Gastroesophageal sphincter (tissue), 3 donors: ENCODE measurements at regions not wholly inside any gene's neighbourhood (a gene's known extent, or its start where the extent isn't known, plus 50 kb on each side); places are given as distances from the start of the nearest gene placed in this dataset.

Source experiments
- EP300 ChIP-seq: sonication (generic); formaldehyde crosslinking; IDR thresholded peaks from one replicate; pipeline ENCODE4 v1.6.1; 2017; ENCODE audit warnings: antibody characterized with exemption, mild to moderate bottlenecking
- POLR2A ChIP-seq, 2 donors: fragments of 450-650 bp; IDR thresholded peaks; one replicate each; pipeline ENCODE4 v1.6.1; 2017; ENCODE audit warnings: antibody characterized with exemption in 2 of 2, mild to moderate bottlenecking in 2 of 2, moderate library complexity in 1 of 2
- POLR2AphosphoS5 ChIP-seq: sonication (generic); formaldehyde crosslinking; IDR thresholded peaks from one replicate; pipeline ENCODE4 v1.6.1; 2017; ENCODE audit warnings: antibody characterized with exemption
- TF ChIP-seq, protein P1 (sequence below), 4 experiments: fragments of 200-600 bp in 2 of 4; fragments of 450-650 bp in 2 of 4; sonication (generic) in 1 of 4; IDR thresholded peaks; one replicate each; pipeline ENCODE4 v1.5.1; 2017 to 2019; ENCODE audit warnings: antibody characterized with exemption in 4 of 4, mild to moderate bottlenecking in 2 of 4, moderate library complexity in 2 of 4

- TF ChIP-seq, protein P1, sequence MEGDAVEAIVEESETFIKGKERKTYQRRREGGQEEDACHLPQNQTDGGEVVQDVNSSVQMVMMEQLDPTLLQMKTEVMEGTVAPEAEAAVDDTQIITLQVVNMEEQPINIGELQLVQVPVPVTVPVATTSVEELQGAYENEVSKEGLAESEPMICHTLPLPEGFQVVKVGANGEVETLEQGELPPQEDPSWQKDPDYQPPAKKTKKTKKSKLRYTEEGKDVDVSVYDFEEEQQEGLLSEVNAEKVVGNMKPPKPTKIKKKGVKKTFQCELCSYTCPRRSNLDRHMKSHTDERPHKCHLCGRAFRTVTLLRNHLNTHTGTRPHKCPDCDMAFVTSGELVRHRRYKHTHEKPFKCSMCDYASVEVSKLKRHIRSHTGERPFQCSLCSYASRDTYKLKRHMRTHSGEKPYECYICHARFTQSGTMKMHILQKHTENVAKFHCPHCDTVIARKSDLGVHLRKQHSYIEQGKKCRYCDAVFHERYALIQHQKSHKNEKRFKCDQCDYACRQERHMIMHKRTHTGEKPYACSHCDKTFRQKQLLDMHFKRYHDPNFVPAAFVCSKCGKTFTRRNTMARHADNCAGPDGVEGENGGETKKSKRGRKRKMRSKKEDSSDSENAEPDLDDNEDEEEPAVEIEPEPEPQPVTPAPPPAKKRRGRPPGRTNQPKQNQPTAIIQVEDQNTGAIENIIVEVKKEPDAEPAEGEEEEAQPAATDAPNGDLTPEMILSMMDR (IDR thresholded peaks at IDR 0.05): no peak
- no peak for TF ChIP-seq POLR2A (IDR thresholded peaks at IDR 0.05)
- no peak for TF ChIP-seq EP300
- no peak for TF ChIP-seq POLR2AphosphoS5
Observed at GRCh38 chr16:63481060-63481459, 1444.8 kb upstream of the CDH8 start.
